ENCODE measurements at regions not wholly inside any gene's neighbourhood (a gene's known extent, or its start where the extent isn't known, plus 50 kb on each side); places are given as distances from the start of the nearest gene placed in this dataset.

DNA sequence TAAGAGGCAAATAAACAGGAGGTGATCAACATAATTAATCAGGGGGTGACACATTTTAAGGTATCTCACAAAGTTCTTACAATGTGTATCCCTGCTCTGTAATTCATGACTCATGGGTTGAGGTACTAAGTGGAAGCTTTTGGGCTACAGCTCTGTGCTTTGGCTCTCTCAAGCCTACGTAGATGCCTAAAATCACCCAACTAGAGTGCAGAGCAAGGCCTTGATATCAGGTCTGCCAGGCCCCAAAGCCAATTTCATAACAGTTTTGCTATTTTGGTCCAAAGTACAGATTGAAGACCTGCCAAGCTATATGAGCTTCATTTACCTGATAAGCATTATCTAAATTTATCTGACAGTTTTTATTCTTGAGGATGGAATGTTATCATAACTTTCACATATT is 175.3 kb upstream of the BET1 start:
- intact Hi-C loops (cut with DNase I; ENCODE audit: low total_unique reads), result no loop called here
- TF ChIP-seq EP300 (IDR thresholded peaks at IDR 0.05) (no peak), POLR2A (IDR thresholded peaks at IDR 0.05) (no peak), CTCF (IDR thresholded peaks at IDR 0.05) (no peak), POLR2AphosphoS5 (IDR thresholded peaks at IDR 0.05) (no peak)
- H3K4me1 ChIP-seq, result peaks cover 0 to 9% (median 0%) of the 10 kb centered on the region in 4 donors
- H3K36me3 ChIP-seq, result no peaks in the 10 kb centered on the region
- no peak for DNase-seq
- WGBS, 5 donors, result 79 to 91% (median 81%) methylated on average over 1 of the region's 1 CpG
- H3K27ac ChIP-seq, result no peak overlapping the region
- H3K9me3 ChIP-seq, result no peaks in the 10 kb centered on the region
- H3K27me3 ChIP-seq, result no peaks in the 10 kb centered on the region
- H3K4me3 ChIP-seq, result no peak overlapping the region

- intact Hi-C loops (cut with DNase I; ENCODE audit: low total_unique reads), result no loop called here
- H3K27ac ChIP-seq, result no peak overlapping the region
- no peaks in the 10 kb centered on the region for H3K27me3 ChIP-seq
- 77 to 89% (median 79%) methylated on average over 1 of the region's 1 CpG for WGBS, 5 donors
- no peak for DNase-seq
- no peaks in the 10 kb centered on the region for H3K9me3 ChIP-seq
- peaks cover 0 to 9% (median 0%) of the 10 kb centered on the region in 4 donors for H3K4me1 ChIP-seq
- H3K4me3 ChIP-seq, result no peak overlapping the region
- no peaks in the 10 kb centered on the region for H3K36me3 ChIP-seq
- no peak for TF ChIP-seq POLR2AphosphoS5 (IDR thresholded peaks at IDR 0.05)
- TF ChIP-seq CTCF (IDR thresholded peaks at IDR 0.05), result no peak
- no peak for TF ChIP-seq POLR2A (IDR thresholded peaks at IDR 0.05)
- TF ChIP-seq EP300 (IDR thresholded peaks at IDR 0.05), result no peak
These were observed 177.9 kb upstream of the BET1 start for GRCh38 chr7:94182066-94182465.

- TF ChIP-seq CTCF (IDR thresholded peaks at IDR 0.05) (no peak), EP300 (IDR thresholded peaks at IDR 0.05) (no peak), POLR2A (IDR thresholded peaks at IDR 0.05) (no peak), POLR2AphosphoS5 (IDR thresholded peaks at IDR 0.05) (no peak)
- DNase-seq, result no peak
- intact Hi-C loops (cut with DNase I; ENCODE audit: low total_unique reads), result no loop called here
- WGBS, 5 donors, result 73 to 80% (median 77%) methylated on average over 3 of the region's 3 CpGs
- no peaks in the 10 kb centered on the region for H3K36me3 ChIP-seq
- peak overlapping the region in 3 of 5 donors; percentile 30 to 64 (median 34) for H3K27ac ChIP-seq
- no peak overlapping the region for H3K4me3 ChIP-seq
- no peaks in the 10 kb centered on the region for H3K9me3 ChIP-seq
- no peaks in the 10 kb centered on the region for H3K27me3 ChIP-seq
- H3K4me1 ChIP-seq, result peaks cover 0 to 9% (median 0%) of the 10 kb centered on the region in 4 donors
These were observed 178.6 kb upstream of the BET1 start for GRCh38 chr7:94182721-94183120.

DNA sequence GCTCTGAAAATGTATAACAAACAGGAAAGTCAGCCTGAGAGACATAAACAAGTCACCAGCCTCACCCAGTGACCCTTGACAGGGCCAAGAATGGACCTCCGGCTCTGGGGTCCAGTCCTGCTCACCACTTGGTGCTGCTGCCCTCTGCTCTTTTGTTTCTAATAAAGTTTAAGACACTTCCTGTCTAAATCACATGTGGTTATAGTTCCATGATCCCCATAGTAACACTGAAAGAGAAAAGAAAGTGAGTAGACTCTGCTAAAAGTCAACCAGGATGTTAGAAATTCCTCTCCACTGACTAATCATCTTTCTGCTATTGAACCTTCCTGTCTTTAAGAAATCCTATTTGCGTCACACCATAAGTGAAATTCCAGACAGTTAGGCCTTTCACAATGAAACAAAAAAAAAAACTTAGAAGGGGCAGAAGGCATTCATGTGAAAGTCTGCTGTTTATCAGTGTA is 179.2 kb upstream of the BET1 start:
- Histone ChIP-seq H3K9me3 (no peaks in the 10 kb centered on the region), H3K36me3 (no peaks in the 10 kb centered on the region), H3K4me3 (no peak overlapping the region), H3K27ac (peak overlapping the region in 4 of 5 donors; percentile 30 to 64 (median 41)), H3K27me3 (no peaks in the 10 kb centered on the region), H3K4me1 (peaks cover 0 to 9% (median 0%) of the 10 kb centered on the region in 4 donors)
- peak in 1 of 2 donors; percentile 73 for DNase-seq
- intact Hi-C loops (cut with DNase I; ENCODE audit: low total_unique reads), result no loop called here
- 13 to 23% (median 19%) methylated on average over 2 of the region's 2 CpGs for whole genome bisulfite sequencing, 5 donors
- TF ChIP-seq POLR2A (IDR thresholded peaks at IDR 0.05), result no peak
- TF ChIP-seq POLR2AphosphoS5 (IDR thresholded peaks at IDR 0.05), result no peak
- TF ChIP-seq CTCF (IDR thresholded peaks at IDR 0.05), result no peak
- TF ChIP-seq EP300 (IDR thresholded peaks at IDR 0.05), result no peak
